NB4 (cell line): ENCODE measurements at regions not wholly inside any gene's neighbourhood (a gene's known extent, or its start where the extent isn't known, plus 50 kb on each side); places are given as distances from the start of the nearest gene placed in this dataset.

ENCODE experiments used
- DNase-seq: peaks from one replicate; pipeline ENCODE4 v3.0.0; 2010; ENCODE audit warnings: low read depth
- H3K4me3 ChIP-seq: one replicate; pipeline ENCODE4 v1.5.1; 2011; ENCODE audit warnings: mild to moderate bottlenecking, low read depth, low read length, moderate library complexity
- CTCF ChIP-seq: IDR thresholded peaks from one replicate; pipeline ENCODE4 v1.5.1; 2012; ENCODE audit warnings: low read depth, low read length
- MAX ChIP-seq: IDR thresholded peaks from 2 replicates; pipeline ENCODE4 v1.6.1; 2011; ENCODE audit warnings: low read depth, low read length
- MYC ChIP-seq: IDR thresholded peaks from 2 replicates; pipeline ENCODE4 v1.6.1; 2011; ENCODE audit warnings: low read depth, low read length
- POLR2A ChIP-seq: IDR thresholded peaks from 2 replicates; pipeline ENCODE4 v1.6.1; 2011; ENCODE audit warnings: mild to moderate bottlenecking; ENCODE audit not compliant: insufficient read length; ENCODE audit errors: extremely low read depth

- DNase-seq = no peak
- TF ChIP-seq POLR2A = no peak
- TF ChIP-seq MYC = no peak
- TF ChIP-seq MAX = no peak
- TF ChIP-seq CTCF = no peak
These were observed 82.7 kb upstream of the MAML3 start for GRCh38 chr4:140236654-140237169.

DNA sequence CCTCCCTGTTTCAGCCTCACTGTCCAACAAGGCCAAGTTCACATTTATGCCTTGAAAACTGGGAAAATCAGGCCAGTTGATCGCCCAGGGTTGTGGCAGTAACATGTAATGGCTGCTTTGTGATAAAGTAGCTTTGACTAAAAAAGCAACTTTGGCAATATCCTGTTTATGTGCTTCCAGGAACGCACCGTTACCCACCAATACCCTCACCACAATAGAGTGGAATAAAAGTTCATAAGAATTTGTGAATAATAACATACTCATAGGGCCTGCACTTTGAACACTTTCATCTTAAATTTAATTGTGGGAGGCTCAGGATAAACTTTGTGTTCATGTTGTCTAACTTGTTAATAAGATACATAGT, 80.7 kb upstream of the MAML3 start:
- TF ChIP-seq MYC (no peak), MAX (no peak), CTCF (no peak), POLR2A (no peak)
- H3K4me3 ChIP-seq = no peak overlapping the region
- DNase-seq = no peak

More at GRCh38 chr4:140236654-140237169, 82.7 kb upstream of the MAML3 start:
- H3K4me3 ChIP-seq = no peak overlapping the region

GRCh38 chr4:140233791-140234696, 80.1 kb upstream of the MAML3 start:
- TF ChIP-seq MYC (no peak), POLR2A (no peak), MAX (no peak), CTCF (no peak)
- no peak overlapping the region for H3K4me3 ChIP-seq
- DNase-seq = no peak

DNA sequence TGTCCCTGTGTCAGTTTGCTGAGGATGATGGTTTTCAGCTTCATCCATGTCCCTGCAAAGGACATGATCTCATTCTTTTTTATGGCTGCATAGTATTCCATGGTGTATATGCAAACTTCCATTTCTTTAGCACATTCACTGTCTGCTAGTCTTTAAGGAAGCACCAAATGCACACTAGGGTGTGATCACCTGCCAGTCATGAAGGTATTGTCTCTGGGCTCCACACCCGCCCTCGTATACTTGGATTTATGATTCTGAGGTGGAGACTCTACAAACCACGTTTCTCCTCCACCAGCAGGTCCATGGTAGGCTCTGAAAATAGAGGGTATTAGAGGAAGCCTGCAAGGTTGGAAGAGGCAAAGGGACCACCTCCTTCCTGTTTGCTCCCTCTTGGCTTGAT, 75.9 kb upstream of the MAML3 start:
- no peak for DNase-seq
- H3K4me3 ChIP-seq = no peak overlapping the region
- TF ChIP-seq CTCF = no peak
- no peak for TF ChIP-seq MAX
- no peak for TF ChIP-seq POLR2A
- TF ChIP-seq MYC = no peak

DNA sequence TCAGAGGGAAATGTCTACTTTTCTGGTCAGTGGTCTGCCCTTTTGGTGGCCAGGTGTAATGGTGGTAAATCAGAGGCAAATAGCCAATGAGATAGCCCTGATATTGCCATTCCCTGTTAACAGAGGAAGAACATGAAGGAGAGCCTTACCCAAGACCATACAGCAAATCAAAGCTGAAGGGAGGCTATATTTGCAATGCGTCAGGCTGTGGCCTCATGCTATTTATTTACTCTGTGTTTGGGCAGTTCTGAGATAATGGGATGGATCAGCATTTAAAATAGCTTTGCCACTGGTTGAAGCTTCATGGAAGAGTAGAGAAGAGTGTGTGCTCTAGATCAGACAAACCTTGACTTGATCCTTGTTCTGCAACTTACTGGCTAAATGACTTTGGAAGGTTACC, 73.3 kb upstream of the MAML3 start:
- TF ChIP-seq MAX (no peak), CTCF (no peak), POLR2A (no peak)
- H3K4me3 ChIP-seq = no peak overlapping the region
- DNase-seq = no peak
